Neural cell (in vitro differentiated cells): ENCODE measurements at regions not wholly inside any gene's neighbourhood (a gene's known extent, or its start where the extent isn't known, plus 50 kb on each side); places are given as distances from the start of the nearest gene placed in this dataset.

Experiments used
- H2AFZ ChIP-seq: fragments of 200-600, 300-800 bp; sonication (generic), shearing (Covaris generic); 2 replicates; pipeline ENCODE4 v1.6.0; 2014; ENCODE audit warnings: low read depth, mild to moderate bottlenecking, antibody characterized with exemption, low read length, moderate library complexity
- H3F3A ChIP-seq: fragments of 200-600 bp; shearing (Covaris generic); 2 replicates; pipeline ENCODE4 v1.6.1; 2016; ENCODE audit warnings: mild to moderate bottlenecking, moderate library complexity, mixed read lengths, antibody characterized with exemption, low read length; ENCODE audit not compliant: insufficient read depth, poor library complexity, severe bottlenecking
- H3K27ac ChIP-seq: fragments of 200-600, 300-800 bp; sonication (generic), shearing (Covaris generic); 2 replicates; pipeline ENCODE4 v1.5.1; 2014; ENCODE audit warnings: mild to moderate bottlenecking, low read length, moderate library complexity
- H3K27me3 ChIP-seq: fragments of 300-800, 200-600 bp; sonication (generic), shearing (Covaris generic); 2 replicates; pipeline ENCODE4 v1.6.0; 2014; ENCODE audit warnings: mild to moderate bottlenecking, low read depth, low read length, moderate library complexity; ENCODE audit not compliant: insufficient read depth
- H3K36me3 ChIP-seq: fragments of 300-800, 200-600 bp; sonication (generic), shearing (Covaris generic); 2 replicates; pipeline ENCODE4 v1.5.1; 2014; ENCODE audit warnings: mild to moderate bottlenecking, antibody characterized with exemption, low read length, moderate library complexity; ENCODE audit not compliant: insufficient read depth
- H3K4me2 ChIP-seq: fragments of 300-800, 200-600 bp; sonication (generic), shearing (Covaris generic); 2 replicates; pipeline ENCODE4 v1.6.0; 2014; ENCODE audit warnings: mild to moderate bottlenecking, low read length
- H3K4me3 ChIP-seq: fragments of 300-800, 200-600 bp; sonication (generic), shearing (Covaris generic); 2 replicates; pipeline ENCODE4 v1.5.1; 2014; ENCODE audit warnings: mild to moderate bottlenecking, low read length, moderate library complexity
- H3K79me2 ChIP-seq: fragments of 200-600 bp; shearing (Covaris generic); replicated peaks from 2 replicates; pipeline ENCODE4 v1.6.0; 2014; ENCODE audit warnings: mild to moderate bottlenecking, low read length, moderate library complexity; ENCODE audit not compliant: insufficient read depth
- H3K9ac ChIP-seq: fragments of 300-800, 200-600 bp; sonication (generic), shearing (Covaris generic); 2 replicates; pipeline ENCODE4 v1.6.1; 2016; ENCODE audit warnings: mild to moderate bottlenecking, low read length, mixed read lengths
- H3K9me2 ChIP-seq: fragments of 200-600 bp; shearing (Covaris generic); 2 replicates; pipeline ENCODE4 v1.6.1; 2016; ENCODE audit warnings: mild to moderate bottlenecking, low read length, mixed read lengths; ENCODE audit not compliant: insufficient read depth
- H3K9me3 ChIP-seq: fragments of 200-600, 300-800 bp; sonication (generic), shearing (Covaris generic); 2 replicates; pipeline ENCODE4 v1.6.1; 2016; ENCODE audit warnings: mild to moderate bottlenecking, mixed run types, low read length, moderate library complexity, mixed read lengths
- H4K20me1 ChIP-seq: fragments of 200-600 bp; shearing (Covaris generic); 2 replicates; pipeline ENCODE4 v1.6.1; 2016; ENCODE audit warnings: mild to moderate bottlenecking, mixed run types; ENCODE audit not compliant: insufficient read depth
- CTCF ChIP-seq: fragments of 450-650 bp; IDR thresholded peaks from 2 replicates; pipeline ENCODE4 v1.5.1; 2014; ENCODE audit warnings: antibody characterized with exemption, mild to moderate bottlenecking, moderate library complexity; ENCODE audit not compliant: poor library complexity, severe bottlenecking
- EP300 ChIP-seq: fragments of 450-650 bp; conservative IDR thresholded peaks from 2 replicates; pipeline ENCODE4 v1.6.1; 2014; ENCODE audit warnings: antibody characterized with exemption, mild to moderate bottlenecking, moderate library complexity; ENCODE audit not compliant: poor library complexity, severe bottlenecking
- EZH2 ChIP-seq: fragments of 200-600, 300-800 bp; shearing (Covaris generic), sonication (generic); IDR thresholded peaks from 2 replicates; pipeline ENCODE4 v1.6.1; 2014; ENCODE audit warnings: antibody characterized with exemption, low read length, borderline replicate concordance, mild to moderate bottlenecking; ENCODE audit not compliant: insufficient read depth, poor library complexity, severe bottlenecking
- MXI1 ChIP-seq: fragments of 450-650 bp; conservative IDR thresholded peaks from 2 replicates; pipeline ENCODE4 v1.6.1; 2014; ENCODE audit warnings: antibody characterized with exemption, mild to moderate bottlenecking; ENCODE audit not compliant: poor library complexity, severe bottlenecking
- POLR2AphosphoS5 ChIP-seq: IDR thresholded peaks from 2 replicates; pipeline ENCODE4 v1.6.1; 2012
- RAD21 ChIP-seq: fragments of 450-650 bp; conservative IDR thresholded peaks from 2 replicates; pipeline ENCODE4 v1.6.1; 2014; ENCODE audit warnings: antibody characterized with exemption, mild to moderate bottlenecking, moderate library complexity
- REST ChIP-seq: IDR thresholded peaks from 2 replicates; pipeline ENCODE4 v1.6.1; 2012; ENCODE audit warnings: borderline replicate concordance
- SMC3 ChIP-seq: fragments of 450-650 bp; conservative IDR thresholded peaks from 2 replicates; pipeline ENCODE4 v1.6.1; 2014; ENCODE audit warnings: antibody characterized with exemption, mild to moderate bottlenecking, moderate library complexity; ENCODE audit not compliant: poor library complexity
- TAF1 ChIP-seq: IDR thresholded peaks from 2 replicates; pipeline ENCODE4 v1.6.1; 2012; ENCODE audit warnings: low read depth

- no peaks in the 10 kb centered on the region for H3K9me3 ChIP-seq
- no peaks in the 10 kb centered on the region for H3K36me3 ChIP-seq
- no peak overlapping the region for H3K4me2 ChIP-seq
- no peak overlapping the region for H2AFZ ChIP-seq
- H3K27me3 ChIP-seq: no peaks in the 10 kb centered on the region
- H3K9me2 ChIP-seq: no peaks in the 10 kb centered on the region
- no peaks in the 10 kb centered on the region for H3K79me2 ChIP-seq
- H3F3A ChIP-seq: no peaks in the 10 kb centered on the region
- H4K20me1 ChIP-seq: no peaks in the 10 kb centered on the region
- H3K9ac ChIP-seq: no peak overlapping the region
- no peak overlapping the region for H3K4me3 ChIP-seq
- no peak overlapping the region for H3K27ac ChIP-seq
- TF ChIP-seq TAF1 (no peak), CTCF (no peak), POLR2AphosphoS5 (no peak), RAD21 (no peak), MXI1 (no peak), EP300 (no peak), EZH2 (no peak), SMC3 (no peak), REST (no peak)
Measured at GRCh38 chr10:94143261-94143660, 149.5 kb downstream of the PLCE1 start.

- H3K4me3 ChIP-seq: no peak overlapping the region
- H4K20me1 ChIP-seq: no peaks in the 10 kb centered on the region
- H3K9me2 ChIP-seq: no peaks in the 10 kb centered on the region
- H3K9me3 ChIP-seq: no peaks in the 10 kb centered on the region
- no peaks in the 10 kb centered on the region for H3K27me3 ChIP-seq
- H3K27ac ChIP-seq: no peak overlapping the region
- H3K9ac ChIP-seq: no peak overlapping the region
- H3K4me2 ChIP-seq: no peak overlapping the region
- H2AFZ ChIP-seq: no peak overlapping the region
- no peak for TF ChIP-seq TAF1
- no peaks in the 10 kb centered on the region for H3K36me3 ChIP-seq
- H3K79me2 ChIP-seq: no peaks in the 10 kb centered on the region
- no peaks in the 10 kb centered on the region for H3F3A ChIP-seq
Measured at GRCh38 chr10:94146313-94146712, 152.6 kb downstream of the PLCE1 start.

- Histone ChIP-seq H2AFZ (no peak overlapping the region), H3K36me3 (no peaks in the 10 kb centered on the region), H4K20me1 (no peaks in the 10 kb centered on the region), H3K27me3 (no peaks in the 10 kb centered on the region), H3K9me3 (no peaks in the 10 kb centered on the region), H3K9ac (no peak overlapping the region), H3K9me2 (no peaks in the 10 kb centered on the region), H3K4me3 (no peak overlapping the region), H3K27ac (no peak overlapping the region), H3F3A (no peaks in the 10 kb centered on the region), H3K79me2 (no peaks in the 10 kb centered on the region), H3K4me2 (no peak overlapping the region)
- TF ChIP-seq EP300 (no peak), CTCF (no peak), SMC3 (no peak), POLR2AphosphoS5 (no peak), EZH2 (no peak), MXI1 (no peak), TAF1 (no peak), REST (no peak), RAD21 (no peak)
Measured at GRCh38 chr10:94146746-94147145, 153.0 kb downstream of the PLCE1 start.
